HEK293T (cell line): ENCODE measurements at regions not wholly inside any gene's neighbourhood (a gene's known extent, or its start where the extent isn't known, plus 50 kb on each side); places are given as distances from the start of the nearest gene placed in this dataset.

ENCODE experiments used
- CTCF ChIA-PET: fragments of 350-600 bp; formaldehyde crosslinking; extraction: SDS; loops from one replicate; lab custom pipeline; 2021; ENCODE audit warnings: antibody characterized with exemption, inconsistent platforms; lab: Yijun Ruan, JAX
- POLR2A ChIA-PET: fragments of 350-600 bp; formaldehyde crosslinking; extraction: SDS; loops from one replicate; lab custom pipeline; 2020; ENCODE audit warnings: antibody characterized with exemption, inconsistent platforms; lab: Yijun Ruan, JAX
- DNase-seq: peaks from one replicate; pipeline ENCODE4 v3.0.0; 2012; ENCODE audit warnings: mixed read lengths; ENCODE audit errors: extremely low spot score
- ARNT ChIP-seq: fragments of 450-650 bp; IDR thresholded peaks from 2 replicates; pipeline ENCODE4 v1.6.1; 2017; ENCODE audit warnings: mild to moderate bottlenecking
- BHLHE40 ChIP-seq: fragments of 450-650 bp; IDR thresholded peaks from 2 replicates; pipeline ENCODE4 v1.6.1; 2016; ENCODE audit warnings: mild to moderate bottlenecking, moderate library complexity, borderline replicate concordance
- CTBP1 ChIP-seq: fragments of 450-650 bp; IDR thresholded peaks from 2 replicates; pipeline ENCODE4 v1.6.1; 2016; ENCODE audit warnings: borderline replicate concordance
- ELF4 ChIP-seq: fragments of 450-650 bp; IDR thresholded peaks from 2 replicates; pipeline ENCODE4 v1.6.1; 2017; ENCODE audit warnings: antibody characterized with exemption
- FOXA1 ChIP-seq: fragments of 450-650 bp; IDR thresholded peaks from 2 replicates; pipeline ENCODE4 v1.6.1; 2016; ENCODE audit warnings: mild to moderate bottlenecking
- FOXK2 ChIP-seq: fragments of 450-650 bp; IDR thresholded peaks from 2 replicates; pipeline ENCODE4 v1.6.1; 2016; ENCODE audit warnings: mild to moderate bottlenecking
- FOXM1 ChIP-seq: fragments of 450-650 bp; IDR thresholded peaks from 2 replicates; pipeline ENCODE4 v1.6.1; 2017; ENCODE audit warnings: mild to moderate bottlenecking, borderline replicate concordance
- HDGF ChIP-seq: fragments of 450-650 bp; IDR thresholded peaks from 2 replicates; pipeline ENCODE4 v1.6.1; 2017; ENCODE audit warnings: antibody characterized with exemption, borderline replicate concordance
- L3MBTL2 ChIP-seq: fragments of 450-650 bp; conservative IDR thresholded peaks from 2 replicates; pipeline ENCODE4 v1.6.1; 2016; ENCODE audit warnings: mild to moderate bottlenecking
- LEF1 ChIP-seq: fragments of 450-650 bp; IDR thresholded peaks from 2 replicates; pipeline ENCODE4 v1.6.1; 2017; ENCODE audit warnings: mild to moderate bottlenecking, borderline replicate concordance
- NFRKB ChIP-seq: fragments of 450-650 bp; IDR thresholded peaks from 2 replicates; pipeline ENCODE4 v1.6.1; 2016; ENCODE audit warnings: mild to moderate bottlenecking, moderate library complexity
- SP1 ChIP-seq: fragments of 450-650 bp; IDR thresholded peaks from 2 replicates; pipeline ENCODE4 v1.6.1; 2017
- SUZ12 ChIP-seq: fragments of 450-650 bp; IDR thresholded peaks from 2 replicates; pipeline ENCODE4 v1.6.1; 2016; ENCODE audit warnings: mild to moderate bottlenecking
- TARDBP ChIP-seq: fragments of 450-650 bp; IDR thresholded peaks from 2 replicates; pipeline ENCODE4 v1.6.1; 2016
- ZNF384 ChIP-seq: fragments of 450-650 bp; IDR thresholded peaks from 2 replicates; pipeline ENCODE4 v1.6.1; 2016
- TF ChIP-seq, protein P1 (sequence below): fragments of 450-650 bp; IDR thresholded peaks from 2 replicates; pipeline ENCODE4 v1.6.1; 2016

DNA sequence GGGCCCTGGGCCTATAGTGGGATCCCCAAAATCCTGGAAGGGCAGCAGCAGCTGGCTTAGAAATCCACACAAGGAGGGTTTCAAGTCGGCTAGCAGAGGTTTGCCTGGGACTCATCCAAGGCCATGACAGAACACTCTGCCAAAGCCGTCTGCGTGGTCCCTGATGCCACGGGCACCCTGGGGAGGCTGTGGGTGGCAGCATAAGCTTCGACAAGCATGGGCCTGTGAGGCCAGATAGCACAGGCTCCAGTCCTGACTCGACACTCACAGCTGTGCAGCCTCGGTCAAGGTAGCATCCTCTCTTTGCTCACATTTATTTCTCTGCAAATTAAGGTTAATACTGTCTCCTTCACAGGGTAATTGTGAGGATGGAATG lies 138.3 kb downstream of the JCAD start:
- CTCF ChIA-PET, result no interaction called here
- DNase-seq, result no peak
- POLR2A ChIA-PET, result no interaction called here
- TF ChIP-seq, protein P1, sequence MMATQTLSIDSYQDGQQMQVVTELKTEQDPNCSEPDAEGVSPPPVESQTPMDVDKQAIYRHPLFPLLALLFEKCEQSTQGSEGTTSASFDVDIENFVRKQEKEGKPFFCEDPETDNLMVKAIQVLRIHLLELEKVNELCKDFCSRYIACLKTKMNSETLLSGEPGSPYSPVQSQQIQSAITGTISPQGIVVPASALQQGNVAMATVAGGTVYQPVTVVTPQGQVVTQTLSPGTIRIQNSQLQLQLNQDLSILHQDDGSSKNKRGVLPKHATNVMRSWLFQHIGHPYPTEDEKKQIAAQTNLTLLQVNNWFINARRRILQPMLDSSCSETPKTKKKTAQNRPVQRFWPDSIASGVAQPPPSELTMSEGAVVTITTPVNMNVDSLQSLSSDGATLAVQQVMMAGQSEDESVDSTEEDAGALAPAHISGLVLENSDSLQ, result no peak
- TF ChIP-seq BHLHE40, result no peak
- no peak for TF ChIP-seq NFRKB
- TF ChIP-seq ZNF384, result no peak
- TF ChIP-seq SP1, result no peak

DNA sequence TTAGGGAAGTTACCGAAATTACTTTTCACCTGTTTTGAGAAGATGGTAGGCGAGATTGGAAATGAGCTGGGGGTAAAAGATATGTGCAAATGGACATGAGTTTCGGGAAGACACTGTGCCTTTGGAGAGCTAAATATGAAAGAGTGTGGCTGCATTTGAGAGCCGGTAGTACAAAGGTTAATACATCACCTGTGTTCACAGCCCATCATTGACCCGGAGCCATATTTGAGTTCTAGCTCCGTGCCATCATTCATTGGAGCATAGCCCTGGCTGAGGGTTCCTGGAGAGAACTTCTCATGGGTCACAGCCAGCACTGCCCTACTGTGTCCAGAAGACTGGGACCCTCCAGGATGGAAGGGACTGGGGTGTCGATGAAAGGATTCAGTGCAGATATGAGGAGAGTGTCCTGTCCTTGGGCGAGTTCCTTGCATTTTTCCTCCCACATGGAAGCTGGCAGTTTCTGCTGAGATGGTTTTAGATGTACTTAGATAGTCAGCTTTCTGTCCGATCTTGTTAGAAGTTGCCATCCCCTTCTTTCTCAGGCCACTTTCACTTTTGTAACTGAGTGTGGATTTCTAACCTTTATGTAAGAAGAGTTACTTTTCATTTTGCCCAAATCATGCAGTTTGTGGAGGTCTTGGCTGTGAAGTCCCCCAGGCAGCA lies 138.8 kb downstream of the JCAD start:
- ChIA-PET CTCF (no interaction called here), POLR2A (no interaction called here)
- no peak for DNase-seq
- TF ChIP-seq BHLHE40, result no peak
- TF ChIP-seq CTBP1, result no peak
- no peak for TF ChIP-seq FOXK2
- no peak for TF ChIP-seq FOXM1
- TF ChIP-seq ARNT, result no peak
- TF ChIP-seq ELF4, result no peak
- TF ChIP-seq HDGF, result no peak
- TF ChIP-seq, protein P1, result no peak
- TF ChIP-seq L3MBTL2, result no peak
- TF ChIP-seq ZNF384, result no peak
- no peak for TF ChIP-seq NFRKB
- TF ChIP-seq SUZ12, result no peak
- no peak for TF ChIP-seq TARDBP
- no peak for TF ChIP-seq LEF1
- no peak for TF ChIP-seq SP1
- no peak for TF ChIP-seq FOXA1

DNA sequence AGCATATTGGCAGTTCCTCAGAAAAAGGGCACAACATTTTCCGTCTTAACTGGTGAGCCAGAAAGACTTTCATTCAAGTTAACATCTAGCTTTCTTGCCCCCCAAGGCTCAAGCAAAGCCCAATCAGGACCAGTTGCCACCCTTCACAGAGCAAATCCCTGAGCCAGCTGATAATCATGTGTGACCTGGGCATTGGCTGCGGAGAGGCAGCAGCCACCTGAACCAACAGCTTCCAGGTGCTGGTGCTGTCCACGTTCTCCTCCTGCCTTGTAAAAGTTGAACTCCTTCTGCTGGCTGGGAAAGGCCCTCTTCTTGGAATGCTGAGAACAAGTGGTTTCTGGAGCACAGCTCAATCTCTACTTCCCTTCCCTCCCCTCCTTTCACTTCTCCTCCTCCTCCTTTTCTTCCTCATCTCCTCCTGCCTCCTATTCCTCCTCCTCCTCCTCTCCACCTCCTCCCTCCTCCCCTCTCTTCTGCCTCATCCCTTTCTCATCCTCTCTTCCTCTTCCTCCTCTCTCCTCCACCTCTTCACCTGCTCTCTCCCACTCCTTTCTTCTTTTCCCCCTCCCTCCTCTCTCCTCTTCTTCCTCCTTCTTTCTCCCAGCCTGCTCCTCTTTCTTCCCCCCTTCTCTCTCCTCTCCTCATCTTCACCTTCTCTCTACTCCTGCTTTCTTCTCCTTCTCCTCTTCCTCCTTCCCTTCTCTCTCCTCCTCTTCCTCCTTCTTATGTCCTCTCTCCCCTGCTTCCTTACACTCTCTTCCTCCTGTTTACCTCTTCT lies 140.6 kb downstream of the JCAD start:
- POLR2A ChIA-PET, result no interaction called here
- DNase-seq, result no peak
- CTCF ChIA-PET, result no interaction called here
- no peak for TF ChIP-seq NFRKB
- TF ChIP-seq CTBP1, result no peak
- no peak for TF ChIP-seq LEF1
- TF ChIP-seq FOXA1, result no peak
- no peak for TF ChIP-seq ELF4
- no peak for TF ChIP-seq FOXM1
- no peak for TF ChIP-seq TARDBP
- no peak for TF ChIP-seq L3MBTL2
- no peak for TF ChIP-seq BHLHE40
- TF ChIP-seq SP1, result no peak

DNA sequence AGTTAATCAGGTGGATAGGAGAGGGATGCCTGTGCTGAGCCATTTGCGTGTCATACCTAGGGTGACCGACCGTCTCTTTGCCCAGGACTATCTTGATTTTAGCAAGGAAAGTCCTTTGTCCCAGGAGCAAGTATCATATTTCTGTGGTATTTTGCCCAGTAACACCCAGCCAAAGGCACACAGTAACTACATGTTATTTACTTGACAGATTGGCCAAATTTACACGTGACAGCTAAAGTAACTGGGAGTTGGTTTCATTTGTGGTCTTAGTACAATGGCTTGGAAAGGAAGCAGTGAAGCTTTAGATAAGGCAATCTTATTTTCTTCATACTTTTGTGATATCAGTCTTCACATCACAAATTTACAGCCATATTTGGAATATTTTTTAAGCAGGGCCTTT lies 142.1 kb downstream of the JCAD start:
- POLR2A ChIA-PET, result no interaction called here

DNA sequence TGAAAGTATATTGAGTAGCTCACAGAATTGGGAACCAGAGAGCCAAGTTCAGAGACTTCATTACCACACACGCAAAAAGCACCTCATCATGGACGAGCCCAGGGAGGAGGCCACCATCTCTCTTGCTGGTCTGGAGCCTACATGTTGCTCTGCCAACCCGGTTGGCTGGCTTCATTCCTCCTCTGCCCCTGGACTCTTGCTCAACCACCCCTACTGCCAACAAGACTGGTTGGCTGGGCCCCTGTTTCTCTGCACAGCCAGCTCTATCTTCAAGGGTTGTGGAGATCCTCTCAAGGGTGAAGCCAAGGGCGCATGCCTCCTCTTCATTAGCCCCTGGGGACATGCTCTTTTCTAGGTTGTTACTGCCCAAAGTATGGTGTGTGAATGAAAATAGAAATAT lies 142.7 kb downstream of the JCAD start:
- TF ChIP-seq LEF1 (no peak), NFRKB (no peak), CTBP1 (no peak), TARDBP (no peak), FOXK2 (no peak), ARNT (no peak), BHLHE40 (no peak), ZNF384 (no peak), L3MBTL2 (no peak), ELF4 (no peak), FOXA1 (no peak), SUZ12 (no peak)
- TF ChIP-seq, protein P1, result no peak
- ChIA-PET POLR2A (no interaction called here), CTCF (no interaction called here)
- DNase-seq, result no peak

More for the DNA sequence above, 142.1 kb downstream of the JCAD start:
- TF ChIP-seq, protein P1, result no peak
- TF ChIP-seq FOXK2 (no peak), SUZ12 (no peak), ZNF384 (no peak), TARDBP (no peak), L3MBTL2 (no peak), CTBP1 (no peak), ARNT (no peak), BHLHE40 (no peak), SP1 (no peak), ELF4 (no peak), FOXM1 (no peak), LEF1 (no peak), NFRKB (no peak)
- DNase-seq, result no peak
- CTCF ChIA-PET, result no interaction called here
